OCI-LY7 (cell line): ENCODE measurements at regions not wholly inside any gene's neighbourhood (a gene's known extent, or its start where the extent isn't known, plus 50 kb on each side); places are given as distances from the start of the nearest gene placed in this dataset.

Source experiments
- BruUV-seq: library from RNA; stranded (reverse); fragments of 400-500 nt; replicated peaks from 2 replicates; lab custom pipeline; 2021; lab: Mats Ljungman, UMichigan
- CTCF ChIA-PET: fragments of 300-600 bp; sonication (Branson Sonifier 250); formaldehyde crosslinking; loops from one replicate; lab custom pipeline; 2022; ENCODE audit warnings: antibody characterized with exemption; ENCODE audit not compliant: unreplicated experiment; lab: Charles Lee
- POLR2A ChIA-PET: fragments of 300-600 bp; sonication (Branson Sonifier 250); formaldehyde crosslinking; loops from one replicate; lab custom pipeline; 2022; ENCODE audit warnings: antibody characterized with exemption; lab: Charles Lee
- DNase-seq: peaks from one replicate; pipeline ENCODE4 v3.0.0-alpha.2; 2015; ENCODE audit warnings: low spot score
- H2AFZ ChIP-seq: fragments of 200-600 bp; sonication (generic), shearing (Covaris generic); 2 replicates; pipeline ENCODE4 v1.6.1; 2014; ENCODE audit warnings: mild to moderate bottlenecking, antibody characterized with exemption, low read length, moderate library complexity
- H3K27ac ChIP-seq: fragments of 200-600 bp; sonication (generic); 2 replicates; pipeline ENCODE4 v1.5.1; 2014; ENCODE audit warnings: mixed run types, low read depth, mild to moderate bottlenecking, moderate library complexity, low read length, inconsistent platforms; ENCODE audit not compliant: poor library complexity, severe bottlenecking
- H3K36me3 ChIP-seq: fragments of 200-600 bp; sonication (generic); 2 replicates; pipeline ENCODE4 v1.6.1; 2014; ENCODE audit warnings: mild to moderate bottlenecking, antibody characterized with exemption, low read length, moderate library complexity, mixed read lengths; ENCODE audit not compliant: insufficient read depth
- H3K4me1 ChIP-seq: fragments of 200-600 bp; sonication (generic); 2 replicates; pipeline ENCODE4 v1.5.1; 2014; ENCODE audit warnings: mild to moderate bottlenecking, low read length; ENCODE audit not compliant: insufficient read depth, poor library complexity, severe bottlenecking
- H3K4me2 ChIP-seq: fragments of 200-600 bp; sonication (generic); 2 replicates; pipeline ENCODE4 v1.6.1; 2014; ENCODE audit warnings: mild to moderate bottlenecking, low read length
- H3K4me3 ChIP-seq: fragments of 200-600 bp; sonication (generic); 2 replicates; pipeline ENCODE4 v1.5.1; 2014; ENCODE audit warnings: mild to moderate bottlenecking, low read depth, low read length; ENCODE audit not compliant: poor library complexity, severe bottlenecking
- H3K79me2 ChIP-seq: fragments of 200-600 bp; sonication (generic); 2 replicates; pipeline ENCODE4 v1.6.1; 2016; ENCODE audit warnings: low read depth, mild to moderate bottlenecking, low read length, moderate library complexity, mixed read lengths; ENCODE audit not compliant: insufficient read depth
- H3K9me2 ChIP-seq: fragments of 200-600 bp; sonication (generic); 2 replicates; pipeline ENCODE4 v1.6.1; 2016; ENCODE audit warnings: mild to moderate bottlenecking, low read length, mixed read lengths; ENCODE audit not compliant: insufficient read depth
- H3K9me3 ChIP-seq: fragments of 200-600 bp; sonication (generic); 2 replicates; pipeline ENCODE4 v1.6.1; 2014; ENCODE audit warnings: mild to moderate bottlenecking, mixed run types, low read length, mixed read lengths
- H4K20me1 ChIP-seq: fragments of 200-600 bp; sonication (generic); 2 replicates; pipeline ENCODE4 v1.6.1; 2014; ENCODE audit warnings: mild to moderate bottlenecking, antibody characterized with exemption, low read length, moderate library complexity, mixed read lengths; ENCODE audit not compliant: insufficient read depth
- CTCF ChIP-seq: fragments of 200-600 bp; sonication (generic); conservative IDR thresholded peaks from 2 replicates; pipeline ENCODE4 v1.5.1; 2014; ENCODE audit warnings: mild to moderate bottlenecking, antibody characterized with exemption, low read length, moderate library complexity, mixed read lengths
- EZH2phosphoT487 ChIP-seq: fragments of 200-600 bp; sonication (generic); IDR thresholded peaks from 2 replicates; pipeline ENCODE4 v1.6.1; 2018; ENCODE audit warnings: low read depth, borderline replicate concordance, mild to moderate bottlenecking, mixed run types, antibody characterized with exemption, low read length, moderate library complexity, mixed read lengths
- intact Hi-C: fragments of 100-400 bp; cut with micrococcal nuclease; formaldehyde crosslinking; loops from one replicate; pipeline ENCODE4 v1.10.0; 2022; ENCODE audit not compliant: unreplicated experiment

GRCh38 chr14:61925732-61926435, 163.7 kb downstream of the SNAPC1 start:
- H3K4me3 ChIP-seq = no peak overlapping the region
- intact Hi-C loops = loop anchor here (1.0 kb wide), 1 partner anchor 201 kb away; no protein-coding TSS in a partner anchor
- H3K27ac ChIP-seq = no peak overlapping the region
- no peak overlapping the region for H2AFZ ChIP-seq
- no peaks in the 10 kb centered on the region for H3K9me3 ChIP-seq
- ChIA-PET CTCF (interaction anchor here (1.0 to 1.4 kb wide), 2 partner anchors 201 kb away, joined by 4 to 6 read pairs; no protein-coding TSS in a partner anchor), POLR2A (interaction anchor here (0.8 to 1.2 kb wide), 3 partner anchors 10 to 200 kb away, joined by 3 to 5 read pairs (median 3); no protein-coding TSS in a partner anchor)
- no peak for TF ChIP-seq EZH2phosphoT487
- TF ChIP-seq CTCF = no peak
- H3K36me3 ChIP-seq = no peaks in the 10 kb centered on the region
- no TSS peak for BruUV-seq
- H3K4me1 ChIP-seq = no peaks in the 10 kb centered on the region
- no peak for DNase-seq
- no peak overlapping the region for H3K4me2 ChIP-seq
- no peaks in the 10 kb centered on the region for H3K9me2 ChIP-seq
- no peaks in the 10 kb centered on the region for H4K20me1 ChIP-seq
- H3K79me2 ChIP-seq = no peaks in the 10 kb centered on the region

GRCh38 chr14:61927060-61927459, 164.8 kb downstream of the SNAPC1 start:
- BruUV-seq = no TSS peak
- Histone ChIP-seq H3K4me2 (no peak overlapping the region), H4K20me1 (no peaks in the 10 kb centered on the region), H3K9me3 (no peaks in the 10 kb centered on the region), H3K9me2 (no peaks in the 10 kb centered on the region), H3K79me2 (no peaks in the 10 kb centered on the region), H2AFZ (no peak overlapping the region), H3K36me3 (no peaks in the 10 kb centered on the region), H3K4me3 (no peak overlapping the region), H3K27ac (no peak overlapping the region), H3K4me1 (no peaks in the 10 kb centered on the region)
- no peak for TF ChIP-seq EZH2phosphoT487
- TF ChIP-seq CTCF = no peak
- ChIA-PET POLR2A (interaction anchor here (1.0 to 2.1 kb wide), 2 partner anchors 150 to 199 kb away, joined by 3 to 6 read pairs; no protein-coding TSS in a partner anchor), CTCF (interaction anchor here (0.8 to 1.0 kb wide), 2 partner anchors 199 to 201 kb away, joined by 3 to 4 read pairs; no protein-coding TSS in a partner anchor)
- no peak for DNase-seq
- intact Hi-C loops = no loop called here

GRCh38 chr14:61927520-61927919, 165.3 kb downstream of the SNAPC1 start:
- no TSS peak for BruUV-seq
- no peaks in the 10 kb centered on the region for H3K9me2 ChIP-seq
- intact Hi-C loops = no loop called here
- no peaks in the 10 kb centered on the region for H3K4me1 ChIP-seq
- H3K27ac ChIP-seq = no peak overlapping the region
- H3K4me3 ChIP-seq = no peak overlapping the region
- H4K20me1 ChIP-seq = no peaks in the 10 kb centered on the region
- no peak for DNase-seq
- ChIA-PET CTCF (no interaction called here), POLR2A (interaction anchor here (0.5 to 2.1 kb wide), 3 partner anchors 53 to 199 kb away, joined by 3 to 6 read pairs (median 3); no protein-coding TSS in a partner anchor)
- H3K9me3 ChIP-seq = no peaks in the 10 kb centered on the region
- H3K79me2 ChIP-seq = no peaks in the 10 kb centered on the region
- no peak overlapping the region for H2AFZ ChIP-seq
- TF ChIP-seq CTCF = no peak
- TF ChIP-seq EZH2phosphoT487 = no peak
- no peaks in the 10 kb centered on the region for H3K36me3 ChIP-seq
- H3K4me2 ChIP-seq = no peak overlapping the region
